A673 (cell line): ENCODE measurements at regions not wholly inside any gene's neighbourhood (a gene's known extent, or its start where the extent isn't known, plus 50 kb on each side); places are given as distances from the start of the nearest gene placed in this dataset.

ENCODE experiments used
- CTCF ChIP-seq: fragments of 300-800, 200-600 bp; sonication (generic); conservative IDR thresholded peaks from 2 replicates; pipeline ENCODE4 v1.5.1; 2017; ENCODE audit warnings: low read depth, mild to moderate bottlenecking, antibody characterized with exemption, low read length, moderate library complexity, mixed read lengths
- EZH2 ChIP-seq: fragments of 200-600 bp; sonication (generic); IDR thresholded peaks from 2 replicates; pipeline ENCODE4 v1.6.1; 2017; ENCODE audit warnings: borderline replicate concordance, low read depth, mild to moderate bottlenecking, mixed read lengths, antibody characterized with exemption, low read length; ENCODE audit not compliant: poor library complexity, severe bottlenecking

- TF ChIP-seq CTCF (no peak), EZH2 (no peak)
Measured at GRCh38 chr11:107276077-107276476, 181.5 kb downstream of the CWF19L2 start.
